ENCODE measurements at regions not wholly inside any gene's neighbourhood (a gene's known extent, or its start where the extent isn't known, plus 50 kb on each side); places are given as distances from the start of the nearest gene placed in this dataset.
"Not testable (repeated sequence)": the region's sequence is repeated elsewhere in the genome, so short reads cannot be mapped to it uniquely, and the experiment has no call there.

DNA sequence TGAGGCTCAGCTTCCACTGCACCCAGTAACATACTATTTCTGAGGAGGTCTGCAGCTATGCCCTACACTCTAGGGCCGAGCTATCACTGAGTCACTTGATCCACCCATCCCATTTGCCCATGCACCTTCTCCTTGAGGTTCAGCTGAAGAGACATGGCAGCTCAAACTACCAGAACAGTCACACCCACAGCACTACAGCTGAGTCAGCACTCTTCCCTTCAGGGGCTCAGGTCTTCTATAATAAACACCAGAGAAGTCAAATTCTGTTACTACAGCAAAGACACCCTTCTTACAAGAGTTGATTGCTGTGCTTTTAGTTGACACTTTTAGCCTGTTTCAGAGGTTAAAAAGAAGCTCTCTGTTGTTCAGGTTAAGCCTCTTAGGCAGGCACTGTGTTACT is 1696.4 kb upstream of the ADGRL3 start:
- no peak for DNase-seq (ENCODE audit: low read depth)
- no peak overlapping the region for H3K4me3 ChIP-seq (ENCODE audit: low read depth, low read length)
- TF ChIP-seq, protein P1, sequence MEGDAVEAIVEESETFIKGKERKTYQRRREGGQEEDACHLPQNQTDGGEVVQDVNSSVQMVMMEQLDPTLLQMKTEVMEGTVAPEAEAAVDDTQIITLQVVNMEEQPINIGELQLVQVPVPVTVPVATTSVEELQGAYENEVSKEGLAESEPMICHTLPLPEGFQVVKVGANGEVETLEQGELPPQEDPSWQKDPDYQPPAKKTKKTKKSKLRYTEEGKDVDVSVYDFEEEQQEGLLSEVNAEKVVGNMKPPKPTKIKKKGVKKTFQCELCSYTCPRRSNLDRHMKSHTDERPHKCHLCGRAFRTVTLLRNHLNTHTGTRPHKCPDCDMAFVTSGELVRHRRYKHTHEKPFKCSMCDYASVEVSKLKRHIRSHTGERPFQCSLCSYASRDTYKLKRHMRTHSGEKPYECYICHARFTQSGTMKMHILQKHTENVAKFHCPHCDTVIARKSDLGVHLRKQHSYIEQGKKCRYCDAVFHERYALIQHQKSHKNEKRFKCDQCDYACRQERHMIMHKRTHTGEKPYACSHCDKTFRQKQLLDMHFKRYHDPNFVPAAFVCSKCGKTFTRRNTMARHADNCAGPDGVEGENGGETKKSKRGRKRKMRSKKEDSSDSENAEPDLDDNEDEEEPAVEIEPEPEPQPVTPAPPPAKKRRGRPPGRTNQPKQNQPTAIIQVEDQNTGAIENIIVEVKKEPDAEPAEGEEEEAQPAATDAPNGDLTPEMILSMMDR (IDR thresholded peaks at IDR 0.05; ENCODE audit: insufficient read depth, low read length, poor library complexity, severe bottlenecking): no peak
- H3K36me3 ChIP-seq (ENCODE audit: control insufficient read depth, insufficient read depth, low read length): no peaks in the 10 kb centered on the region
- H3K27me3 ChIP-seq (ENCODE audit: control insufficient read depth, insufficient read depth, low read length): no peaks in the 10 kb centered on the region

DNA sequence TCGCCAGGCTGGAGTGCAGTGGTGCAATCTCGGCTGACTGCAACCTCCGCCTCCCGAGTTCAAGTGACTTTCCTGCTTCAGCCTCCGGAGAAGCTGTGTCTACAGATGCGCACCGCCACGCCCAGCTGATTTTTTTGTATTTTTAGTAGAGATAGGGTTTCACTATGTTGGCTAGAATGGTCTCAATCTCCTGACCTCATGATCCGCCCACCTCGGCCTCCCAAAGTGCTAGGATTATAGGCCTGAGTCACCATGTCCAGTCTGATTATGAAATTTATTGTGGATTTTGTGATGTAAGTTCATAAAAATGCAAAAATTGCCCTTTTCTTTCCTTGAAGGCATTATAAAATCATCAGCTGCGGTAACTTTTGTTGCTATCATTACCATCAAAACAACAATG is 1688.3 kb upstream of the ADGRL3 start:
- H3K27me3 ChIP-seq (ENCODE audit: control insufficient read depth, insufficient read depth, low read length); DNase-seq (ENCODE audit: low read depth); H3K36me3 ChIP-seq (ENCODE audit: control insufficient read depth, insufficient read depth, low read length); H3K4me3 ChIP-seq (ENCODE audit: low read depth, low read length): not testable (repeated sequence)

DNA sequence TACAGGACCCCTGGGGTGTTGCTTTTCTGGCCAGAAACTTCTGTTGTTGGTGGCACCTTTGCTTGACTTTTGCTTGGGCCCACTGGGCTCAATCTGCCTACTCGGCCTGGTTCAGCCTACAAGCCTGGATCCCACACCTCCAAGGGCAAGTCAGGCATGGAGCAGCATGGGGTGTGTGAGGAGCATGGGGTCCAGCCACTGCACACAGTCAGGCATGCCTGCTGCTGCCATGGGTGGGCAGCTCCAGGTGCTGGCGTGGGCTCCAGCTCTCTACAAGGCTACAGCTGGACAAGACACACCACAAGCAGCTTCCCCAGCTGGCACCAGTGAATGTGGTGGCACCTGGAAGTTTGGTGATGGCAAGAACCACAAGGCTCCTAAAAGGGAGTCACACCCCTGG is 1683.1 kb upstream of the ADGRL3 start:
- TF ChIP-seq, protein P1 (IDR thresholded peaks at IDR 0.05; ENCODE audit: insufficient read depth, low read length, poor library complexity, severe bottlenecking): no peak

DNA sequence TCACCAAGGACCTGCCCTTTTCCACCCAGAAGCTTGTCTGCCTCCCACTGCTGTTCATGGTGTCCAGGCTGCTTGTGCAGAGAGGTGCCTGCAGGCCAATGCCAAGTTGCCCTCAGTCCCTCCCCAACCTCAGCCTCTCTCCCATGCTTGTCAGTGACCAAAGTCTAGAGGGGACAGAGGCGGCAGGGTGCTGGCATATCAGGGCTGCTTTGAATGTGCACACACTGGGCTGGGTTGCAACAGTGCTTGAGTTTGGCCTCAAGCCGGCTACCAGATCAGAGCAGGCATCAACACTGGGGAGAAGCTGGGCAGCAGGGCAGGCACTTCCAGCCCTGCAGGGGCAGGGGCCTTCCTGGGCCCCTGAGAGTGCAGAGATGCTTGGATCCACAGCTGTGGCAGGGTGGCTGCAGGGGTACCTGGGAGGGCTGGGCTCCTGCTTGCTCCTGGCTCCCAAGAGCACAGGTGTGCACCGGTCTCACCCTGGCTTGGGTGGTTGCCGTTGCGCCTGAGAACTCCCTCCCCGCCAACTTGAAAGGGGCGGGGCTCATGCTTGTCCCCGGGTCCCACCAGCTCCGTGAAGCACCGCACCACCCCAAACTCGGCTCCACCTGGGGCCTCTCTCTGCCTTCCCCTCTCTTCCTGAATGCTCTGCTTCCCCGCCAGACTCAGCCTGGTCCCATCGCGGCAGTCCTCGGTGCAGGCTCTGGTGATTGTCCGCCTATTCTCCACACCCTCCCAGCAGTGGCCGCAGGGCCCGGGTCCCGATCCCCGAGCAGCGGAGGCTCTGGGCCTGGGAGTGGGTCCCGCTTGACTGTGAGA is 1681.9 kb upstream of the ADGRL3 start:
- TF ChIP-seq, protein P1 (IDR thresholded peaks at IDR 0.05; ENCODE audit: insufficient read depth, low read length, poor library complexity, severe bottlenecking): no peak
- Histone ChIP-seq H3K4me3 (ENCODE audit: low read depth, low read length) (peak overlapping the region; percentile 37), H3K36me3 (ENCODE audit: control insufficient read depth, insufficient read depth, low read length) (no peaks in the 10 kb centered on the region), H3K27me3 (ENCODE audit: control insufficient read depth, insufficient read depth, low read length) (no peaks in the 10 kb centered on the region)
- DNase-seq (ENCODE audit: low read depth): no peak

More for the DNA sequence above, 1683.1 kb upstream of the ADGRL3 start:
- no peak for DNase-seq (ENCODE audit: low read depth)
- Histone ChIP-seq H3K36me3 (ENCODE audit: control insufficient read depth, insufficient read depth, low read length) (no peaks in the 10 kb centered on the region), H3K4me3 (ENCODE audit: low read depth, low read length) (no peak overlapping the region), H3K27me3 (ENCODE audit: control insufficient read depth, insufficient read depth, low read length) (no peaks in the 10 kb centered on the region)

DNA sequence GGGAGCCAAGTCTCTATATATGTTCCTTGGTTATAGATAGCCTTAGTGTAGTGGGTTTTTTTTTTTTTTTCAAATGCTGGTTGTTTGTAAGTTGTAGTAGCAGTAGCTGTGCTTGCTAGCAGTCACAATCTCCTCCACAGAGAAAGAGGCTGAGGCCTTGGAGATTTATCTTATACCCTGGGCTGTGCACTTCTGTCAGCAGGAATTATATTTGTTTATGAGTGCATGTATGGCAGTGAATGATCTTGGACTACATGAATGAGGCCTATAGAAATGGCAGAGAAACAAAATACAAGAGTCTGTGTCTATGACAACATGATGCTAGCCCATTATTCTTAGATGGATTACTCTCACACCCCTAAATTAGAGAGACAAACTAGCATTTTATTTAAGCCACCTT is 1674.2 kb upstream of the ADGRL3 start:
- Histone ChIP-seq H3K4me3 (ENCODE audit: low read depth, low read length) (no peak overlapping the region), H3K27me3 (ENCODE audit: control insufficient read depth, insufficient read depth, low read length) (no peaks in the 10 kb centered on the region), H3K36me3 (ENCODE audit: control insufficient read depth, insufficient read depth, low read length) (no peaks in the 10 kb centered on the region)
- TF ChIP-seq, protein P1 (IDR thresholded peaks at IDR 0.05; ENCODE audit: insufficient read depth, low read length, poor library complexity, severe bottlenecking): no peak
- no peak for DNase-seq (ENCODE audit: low read depth)

DNA sequence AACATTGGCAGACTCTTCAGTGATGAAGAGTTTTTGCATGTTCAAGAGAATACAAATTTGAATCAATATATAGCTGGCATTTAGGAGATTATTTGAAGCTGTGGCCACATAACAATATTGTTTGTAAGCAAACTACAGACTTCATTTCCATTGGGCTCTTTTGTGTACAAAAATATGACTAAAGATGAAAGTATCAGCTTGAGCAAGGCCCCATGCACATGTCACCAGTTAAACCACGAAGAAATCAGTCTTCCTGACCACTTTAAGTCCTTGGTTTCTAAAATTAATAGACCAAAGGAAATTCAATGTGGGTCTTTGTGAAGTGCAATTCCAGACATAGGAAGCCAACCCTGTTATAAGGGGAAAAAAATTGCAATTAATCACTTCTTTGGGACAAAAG is 1664.6 kb upstream of the ADGRL3 start:
- TF ChIP-seq, protein P1 (IDR thresholded peaks at IDR 0.05; ENCODE audit: insufficient read depth, low read length, poor library complexity, severe bottlenecking): no peak
- H3K27me3 ChIP-seq (ENCODE audit: control insufficient read depth, insufficient read depth, low read length): no peaks in the 10 kb centered on the region
- no peak for DNase-seq (ENCODE audit: low read depth)
- H3K4me3 ChIP-seq (ENCODE audit: low read depth, low read length): no peak overlapping the region
- no peaks in the 10 kb centered on the region for H3K36me3 ChIP-seq (ENCODE audit: control insufficient read depth, insufficient read depth, low read length)

Data from kidney epithelial cell (primary cell).